GM23248 (cell line): ENCODE measurements at regions not wholly inside any gene's neighbourhood (a gene's known extent, or its start where the extent isn't known, plus 50 kb on each side); places are given as distances from the start of the nearest gene placed in this dataset.

Source experiments
- EZH2 ChIP-seq: fragments of 200-600 bp; sonication (generic); IDR thresholded peaks from 2 replicates; pipeline ENCODE4 v1.6.1; 2018; ENCODE audit warnings: antibody characterized with exemption, mild to moderate bottlenecking; ENCODE audit not compliant: insufficient read depth, poor library complexity, severe bottlenecking
- EZH2phosphoT487 ChIP-seq: fragments of 200-600 bp; sonication (generic); IDR thresholded peaks from 2 replicates; pipeline ENCODE4 v1.6.1; 2018; ENCODE audit warnings: antibody characterized with exemption, moderate library complexity, mild to moderate bottlenecking, low read depth; ENCODE audit not compliant: insufficient read depth

GRCh38 chr2:129224486-129224885 is 755.0 kb upstream of the RAB6C start:
- TF ChIP-seq EZH2, result no peak
- no peak for TF ChIP-seq EZH2phosphoT487
